ENCODE measurements at regions not wholly inside any gene's neighbourhood (a gene's known extent, or its start where the extent isn't known, plus 50 kb on each side); places are given as distances from the start of the nearest gene placed in this dataset.

GRCh38 chr5:67268231-67269021 is 71.8 kb upstream of the CD180 start (continued):
- TF ChIP-seq USF1 (IDR thresholded peaks at IDR 0.05; ENCODE audit: borderline replicate concordance, low read depth) (no peak), REST (IDR thresholded peaks at IDR 0.05; ENCODE audit: low read depth, low read length) (no peak), POLR2AphosphoS5 (IDR thresholded peaks at IDR 0.05; ENCODE audit: low read depth, low read length) (peak; percentile 73), SIN3A (IDR thresholded peaks at IDR 0.05; ENCODE audit: borderline replicate concordance, low read depth, low read length) (no peak; the same call in 1 of the 2 replicates), SMC3 (IDR thresholded peaks at IDR 0.05; ENCODE audit: low read depth, low read length) (no peak; the same call in 1 of the 2 replicates), USF2 (IDR thresholded peaks at IDR 0.05; ENCODE audit: borderline replicate concordance, low read depth, low read length) (no peak), TAF1 (IDR thresholded peaks at IDR 0.05; ENCODE audit: borderline replicate concordance, low read depth, low read length) (peak; percentile 21; the same call in 1 of the 2 replicates), CHD2 (IDR thresholded peaks at IDR 0.05; ENCODE audit: low read length, partially characterized antibody) (peak; percentile 77), RAD21 (IDR thresholded peaks at IDR 0.05; ENCODE audit: low read length) (peak; percentile 36; the same call in 1 of the 2 replicates), NRF1 (IDR thresholded peaks at IDR 0.05; ENCODE audit: low read depth, low read length) (no peak), GABPA (IDR thresholded peaks at IDR 0.05; ENCODE audit: low read depth) (no peak), PBX3 (IDR thresholded peaks at IDR 0.05) (peak; percentile 56; the same call in 1 of the 2 replicates), TEAD4 (IDR thresholded peaks at IDR 0.05; ENCODE audit: borderline replicate concordance, insufficient read depth) (peak; percentile 66; the same call in 1 of the 2 replicates), CTCF (IDR thresholded peaks at IDR 0.05) (no peak), GATA2 (CRISPR knock-in tag; IDR thresholded peaks at IDR 0.05) (peak; percentile 46; the same call in 1 of the 2 replicates), RXRA (IDR thresholded peaks at IDR 0.05; ENCODE audit: borderline replicate concordance, low read depth) (peak; percentile 77), FOXM1 (IDR thresholded peaks at IDR 0.05; ENCODE audit: low read depth) (peak; percentile 64; the same call in 1 of the 2 replicates)
